Caco-2 (cell line): ENCODE measurements at regions not wholly inside any gene's neighbourhood (a gene's known extent, or its start where the extent isn't known, plus 50 kb on each side); places are given as distances from the start of the nearest gene placed in this dataset.

Experiments
- BruUV-seq: library from RNA; stranded (reverse); fragments of 400-500 nt; replicated peaks from 2 replicates; lab custom pipeline; 2021; lab: Mats Ljungman, UMichigan
- CTCF ChIA-PET: fragments of 300-600 bp; sonication (Branson Sonifier 250); formaldehyde crosslinking; loops from one replicate; lab custom pipeline; 2022; ENCODE audit warnings: antibody characterized with exemption; lab: Charles Lee
- POLR2A ChIA-PET: fragments of 300-600 bp; sonication (Branson Sonifier 250); formaldehyde crosslinking; loops from one replicate; lab custom pipeline; 2022; ENCODE audit warnings: antibody characterized with exemption; lab: Charles Lee
- DNase-seq, 2 experiments: peaks; one replicate each; pipeline versions ENCODE4 v3.0.0 to v3.0.0-alpha.2; 2020 to 2022
- H3K27me3 ChIP-seq: replicated peaks from 2 replicates; pipeline ENCODE4 v1.6.0; 2011; ENCODE audit warnings: low read length; ENCODE audit not compliant: control insufficient read depth, insufficient read depth
- H3K36me3 ChIP-seq: 2 replicates; pipeline ENCODE4 v1.5.1; 2011; ENCODE audit warnings: low read length; ENCODE audit not compliant: control insufficient read depth, insufficient read depth
- H3K4me1 ChIP-seq: fragments of 250-450 bp; sonication (Bioruptor Pico); 2 replicates; pipeline ENCODE4 v1.5.1; 2020; ENCODE audit warnings: mild to moderate bottlenecking
- H3K4me3 ChIP-seq: 2 replicates; pipeline ENCODE4 v1.5.1; 2011; ENCODE audit warnings: low read depth, mild to moderate bottlenecking, control low read depth, low read length
- H3K9me3 ChIP-seq: fragments of 250-450 bp; sonication (Bioruptor Pico); 2 replicates; pipeline ENCODE4 v1.5.1; 2020; ENCODE audit warnings: mild to moderate bottlenecking, moderate library complexity
- H3K27ac Mint-ChIP-seq: one replicate; pipeline ENCODE4 v1.8.0; 2022; ENCODE audit warnings: mixed read lengths; ENCODE audit not compliant: unreplicated experiment
- H3K27me3 Mint-ChIP-seq: one replicate; pipeline ENCODE4 v1.8.0; 2022; ENCODE audit warnings: mixed read lengths; ENCODE audit not compliant: insufficient read depth, unreplicated experiment
- H3K36me3 Mint-ChIP-seq: one replicate; pipeline ENCODE4 v1.8.0; 2022; ENCODE audit warnings: mild to moderate bottlenecking, mixed read lengths; ENCODE audit not compliant: insufficient read depth, unreplicated experiment
- H3K4me1 Mint-ChIP-seq: one replicate; pipeline ENCODE4 v1.8.0; 2022; ENCODE audit warnings: low read depth, mixed read lengths; ENCODE audit not compliant: unreplicated experiment
- H3K4me3 Mint-ChIP-seq: one replicate; pipeline ENCODE4 v1.8.0; 2022; ENCODE audit warnings: mild to moderate bottlenecking, moderate library complexity, mixed read lengths; ENCODE audit not compliant: unreplicated experiment
- H3K9me3 Mint-ChIP-seq: one replicate; pipeline ENCODE4 v1.8.0; 2022; ENCODE audit warnings: mixed read lengths; ENCODE audit not compliant: unreplicated experiment
- CTCF ChIP-seq, 2 experiments: fragments of 200-600 bp in 1 of 2; IDR thresholded peaks; 1 replicate in 1 of 2; 2 replicates in 1 of 2; pipeline versions ENCODE4 v1.5.1 to v1.8.0; 2011 to 2022; ENCODE audit warnings: antibody characterized with exemption in 1 of 2, control low read depth in 1 of 2, inconsistent platforms in 1 of 2, low read depth in 1 of 2, low read length in 1 of 2, mild to moderate bottlenecking in 1 of 2, moderate library complexity in 1 of 2; ENCODE audit not compliant: insufficient read depth in 1 of 2, severe bottlenecking in 1 of 2, unreplicated experiment in 1 of 2
- intact Hi-C: fragments of 100-400 bp; cut with micrococcal nuclease; formaldehyde crosslinking; loops from one replicate; pipeline ENCODE4 v1.10.0; 2022; ENCODE audit not compliant: unreplicated experiment

- BruUV-seq: no TSS peak
- POLR2A ChIA-PET: no interaction called here
Measured at GRCh38 chr12:43241986-43242385, 310.0 kb downstream of the ADAMTS20 start.

GRCh38 chr12:43238281-43238680 lies 313.7 kb downstream of the ADAMTS20 start:
- ChIA-PET CTCF (no interaction called here), POLR2A (no interaction called here)
- no peaks in the 10 kb centered on the region for H3K9me3 ChIP-seq
- DNase-seq: no peak
- H3K36me3 ChIP-seq: no peaks in the 10 kb centered on the region
- Mint-ChIP-seq H3K9me3 (no peaks in the 10 kb centered on the region), H3K4me3 (no peak overlapping the region), H3K4me1 (no peaks in the 10 kb centered on the region), H3K27ac (no peak overlapping the region), H3K36me3 (no peaks in the 10 kb centered on the region), H3K27me3 (no peaks in the 10 kb centered on the region)
- H3K27me3 ChIP-seq: no peaks in the 10 kb centered on the region
- BruUV-seq: no TSS peak
- intact Hi-C loops: no loop called here
- H3K4me1 ChIP-seq: no peaks in the 10 kb centered on the region
- TF ChIP-seq CTCF (IDR thresholded peaks at IDR 0.05; ENCODE audit: insufficient read depth in 1 of 2, low read depth in 1 of 2, low read length in 1 of 2, severe bottlenecking in 1 of 2, unreplicated experiment in 1 of 2): no peak
- H3K4me3 ChIP-seq: no peak overlapping the region

More at GRCh38 chr12:43241986-43242385, 310.0 kb downstream of the ADAMTS20 start:
- TF ChIP-seq CTCF (IDR thresholded peaks at IDR 0.05; ENCODE audit: insufficient read depth in 1 of 2, low read depth in 1 of 2, low read length in 1 of 2, severe bottlenecking in 1 of 2, unreplicated experiment in 1 of 2): no peak
- intact Hi-C loops: no loop called here
- H3K36me3 Mint-ChIP-seq: no peaks in the 10 kb centered on the region
- CTCF ChIA-PET: no interaction called here
- H3K4me1 Mint-ChIP-seq: no peaks in the 10 kb centered on the region
- no peaks in the 10 kb centered on the region for H3K36me3 ChIP-seq
- no peaks in the 10 kb centered on the region for H3K27me3 ChIP-seq
- DNase-seq: no peak
- no peaks in the 10 kb centered on the region for H3K9me3 Mint-ChIP-seq
- no peaks in the 10 kb centered on the region for H3K4me1 ChIP-seq
- no peaks in the 10 kb centered on the region for H3K9me3 ChIP-seq
- H3K4me3 ChIP-seq: no peak overlapping the region
- no peak overlapping the region for H3K4me3 Mint-ChIP-seq
- H3K27me3 Mint-ChIP-seq: no peaks in the 10 kb centered on the region
- no peak overlapping the region for H3K27ac Mint-ChIP-seq

GRCh38 chr12:43237238-43237879 lies 314.6 kb downstream of the ADAMTS20 start:
- H3K4me1 Mint-ChIP-seq: no peaks in the 10 kb centered on the region
- DNase-seq: no peak
- TF ChIP-seq CTCF (IDR thresholded peaks at IDR 0.05; ENCODE audit: insufficient read depth in 1 of 2, low read depth in 1 of 2, low read length in 1 of 2, severe bottlenecking in 1 of 2, unreplicated experiment in 1 of 2): no peak
- intact Hi-C loops: no loop called here
- H3K4me3 ChIP-seq: no peak overlapping the region
- ChIA-PET CTCF (no interaction called here), POLR2A (no interaction called here)
- no peaks in the 10 kb centered on the region for H3K9me3 Mint-ChIP-seq
- H3K36me3 ChIP-seq: no peaks in the 10 kb centered on the region
- no peak overlapping the region for H3K27ac Mint-ChIP-seq
- H3K36me3 Mint-ChIP-seq: no peaks in the 10 kb centered on the region
- peaks cover 2% of the 10 kb centered on the region; the same call in 1 of the 2 replicates for H3K9me3 ChIP-seq
- no peaks in the 10 kb centered on the region for H3K27me3 Mint-ChIP-seq
- no peaks in the 10 kb centered on the region for H3K4me1 ChIP-seq
- no peaks in the 10 kb centered on the region for H3K27me3 ChIP-seq
- BruUV-seq: no TSS peak
- H3K4me3 Mint-ChIP-seq: no peak overlapping the region
